ENCODE measurements at regions not wholly inside any gene's neighbourhood (a gene's known extent, or its start where the extent isn't known, plus 50 kb on each side); places are given as distances from the start of the nearest gene placed in this dataset.

DNA sequence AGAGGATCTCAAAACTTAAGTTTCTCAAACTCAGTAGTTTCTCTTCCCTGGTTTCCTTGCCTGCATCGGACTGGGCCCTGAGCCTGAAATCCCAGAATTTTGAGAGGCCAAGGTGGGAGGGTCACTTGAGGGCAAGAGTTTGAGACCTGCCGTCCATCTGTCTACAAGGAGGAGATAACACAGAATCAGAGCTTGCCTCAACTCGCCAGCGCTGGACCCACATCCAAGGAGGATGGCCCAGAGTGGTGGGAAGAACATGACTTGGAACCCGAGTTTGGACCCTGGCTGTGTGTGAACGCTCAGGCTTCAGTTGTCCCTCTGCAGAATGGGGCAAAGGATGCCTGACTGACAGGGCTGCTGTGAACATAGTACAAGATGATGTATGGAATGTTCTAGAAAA, 80.1 kb downstream of the MCFD2 start:
- ChIA-PET CTCF (ENCODE audit: low intra/inter-chr PET ratio, low total read pairs) (no interaction called here), POLR2A (no interaction called here)
- no peak for ATAC-seq
- no peak for FAIRE-seq
- no peak overlapping the region for H3K9ac ChIP-seq (ENCODE audit: insufficient read depth, low read depth, low read length)
- no peak overlapping the region for H3K4me2 ChIP-seq (ENCODE audit: low read depth, low read length)
- H3K4me1 ChIP-seq (ENCODE audit: insufficient read depth, low read length), result peaks cover 7% of the 10 kb centered on the region
- intact Hi-C loops (cut with micrococcal nuclease; ENCODE audit: unreplicated experiment), result loop anchor here (1.0 kb wide), 1 partner anchor 16 kb away; no protein-coding TSS in a partner anchor
- in situ Hi-C loops (cut with HindIII; ENCODE audit: extremely low pct_ligation_motif_present, low pct_unique_long_range_greater_than_20kb), result no loop called here
- H3K27ac ChIP-seq (ENCODE audit: extremely low read length, insufficient read depth, low read length), result no peak overlapping the region
- no peak for TF ChIP-seq RELA (CRISPR knock-in tag; IDR thresholded peaks at IDR 0.05)
- no peak for TF ChIP-seq ZNF883 (CRISPR knock-in tag; IDR thresholded peaks at IDR 0.05; ENCODE audit: not compliant biosample characterization)
- no peak for TF ChIP-seq ZNF33A (CRISPR knock-in tag; IDR thresholded peaks at IDR 0.05; ENCODE audit: borderline replicate concordance)
- no peak for TF ChIP-seq ZNF292 (CRISPR knock-in tag; IDR thresholded peaks at IDR 0.05; ENCODE audit: borderline replicate concordance, low read depth)
- no peak for TF ChIP-seq ISL2 (CRISPR knock-in tag; IDR thresholded peaks at IDR 0.05)
- no peak for TF ChIP-seq RXRA (CRISPR knock-in tag; IDR thresholded peaks at IDR 0.05)
- no peak for TF ChIP-seq ZNF776 (CRISPR knock-in tag; IDR thresholded peaks at IDR 0.05)
- TF ChIP-seq BORCS8-MEF2B (CRISPR knock-in tag; IDR thresholded peaks at IDR 0.05), result no peak
- no peak for TF ChIP-seq GLI4 (CRISPR knock-in tag; IDR thresholded peaks at IDR 0.05; ENCODE audit: borderline replicate concordance)
- no peak for TF ChIP-seq CTCF (CRISPR knock-in tag; IDR thresholded peaks at IDR 0.05)
- no peak for TF ChIP-seq ZNF124 (CRISPR knock-in tag; IDR thresholded peaks at IDR 0.05)
- no peak for TF ChIP-seq FUBP1 (CRISPR knock-in tag; IDR thresholded peaks at IDR 0.05; ENCODE audit: borderline replicate concordance)
- no peaks in the 10 kb centered on the region for H3K79me2 ChIP-seq (ENCODE audit: insufficient read depth, low read length)
- no peaks in the 10 kb centered on the region for H3K9me3 ChIP-seq (ENCODE audit: low read length)
- WGBS (ENCODE audit: low lambda C conversion rate), result 41% methylated on average over 6 of the region's 6 CpGs
- H3K36me3 ChIP-seq (replicated peaks in 1 of 2; ENCODE audit: control insufficient read depth in 1 of 2, insufficient read depth in 2 of 2, low read length in 2 of 2), result no peaks in the 10 kb centered on the region
- no peaks in the 10 kb centered on the region for H4K20me1 ChIP-seq (ENCODE audit: insufficient read depth, low read length)
- no peak overlapping the region for H3K4me3 ChIP-seq (replicated peaks in 1 of 3; ENCODE audit: insufficient read depth in 1 of 3, low read depth in 2 of 3, low read length in 3 of 3)
- BruUV-seq (replicated peaks), result no TSS peak
- H3K27me3 ChIP-seq (ENCODE audit: control insufficient read depth in 1 of 2, insufficient read depth in 2 of 2, low read length in 2 of 2), result peaks cover 1 to 20% of the 10 kb centered on the region in 2 experiments; a peak in 3 of 5 replicates
- no peak for DNase-seq (ENCODE audit: low spot score)
- no peak overlapping the region for H2AFZ ChIP-seq (ENCODE audit: low read length)

Measured in HepG2 (cell line).